ENCODE measurements at regions not wholly inside any gene's neighbourhood (a gene's known extent, or its start where the extent isn't known, plus 50 kb on each side); places are given as distances from the start of the nearest gene placed in this dataset.
A peak's percentile ranks its signal among the peaks of the same experiment; 100 is the strongest.

- Histone ChIP-seq H3K4me3 (replicated peaks in 1 of 3; ENCODE audit: low read depth in 2 of 3, low read length in 3 of 3) (no peak overlapping the region), H3K36me3 (replicated peaks in 1 of 2; ENCODE audit: control insufficient read depth in 1 of 2, insufficient read depth in 2 of 2, low read length in 2 of 2) (no peaks in the 10 kb centered on the region), H3K4me2 (replicated peaks; ENCODE audit: extremely low read depth, low read length, poor library complexity, severe bottlenecking) (no peak overlapping the region), H3K9ac (ENCODE audit: insufficient read depth, low read length, poor library complexity, severe bottlenecking) (no peak overlapping the region), H3K27me3 (ENCODE audit: control insufficient read depth in 2 of 2, insufficient read depth in 2 of 2, low read length in 2 of 2) (no peaks in the 10 kb centered on the region), H2AFZ (ENCODE audit: insufficient read depth, low read depth, low read length, poor library complexity, severe bottlenecking) (no peak overlapping the region), H4K20me1 (ENCODE audit: insufficient read depth, low read length) (no peaks in the 10 kb centered on the region), H3K4me1 (ENCODE audit: control insufficient read depth in 1 of 2, insufficient read depth in 2 of 2, low read length in 2 of 2) (peaks cover 11 to 12% of the 10 kb centered on the region in 2 donors), H3K9me3 (replicated peaks in 1 of 2; ENCODE audit: control insufficient read depth in 1 of 2, insufficient read depth in 1 of 2, low read length in 2 of 2) (peaks cover 4 to 7% of the 10 kb centered on the region in 2 donors), H3K79me2 (ENCODE audit: insufficient read depth, low read length) (no peaks in the 10 kb centered on the region), H3K27ac (ENCODE audit: low read depth in 1 of 2, low read length in 2 of 2) (no peak overlapping the region)
- peak in 1 of 3 donors; percentile 1 for DNase-seq
- Mint-ChIP-seq H3K4me3 (no peak overlapping the region), H3K27ac (no peak overlapping the region), H3K27me3 (ENCODE audit: low read depth in 3 of 3) (peaks cover under 1 to 4% (median 2%) of the 10 kb centered on the region in 3 donors), H3K4me1 (peaks cover 12% of the 10 kb centered on the region), H3K36me3 (no peaks in the 10 kb centered on the region), H3K9me3 (peaks cover 0 to 9% (median 5%) of the 10 kb centered on the region in 7 donors)
- WGBS (ENCODE audit: insufficient coverage), result 94% methylated on average over 35 of the region's 61 CpGs
- intact Hi-C loops (cut with micrococcal nuclease), result no loop called here
- TF ChIP-seq, protein P1, sequence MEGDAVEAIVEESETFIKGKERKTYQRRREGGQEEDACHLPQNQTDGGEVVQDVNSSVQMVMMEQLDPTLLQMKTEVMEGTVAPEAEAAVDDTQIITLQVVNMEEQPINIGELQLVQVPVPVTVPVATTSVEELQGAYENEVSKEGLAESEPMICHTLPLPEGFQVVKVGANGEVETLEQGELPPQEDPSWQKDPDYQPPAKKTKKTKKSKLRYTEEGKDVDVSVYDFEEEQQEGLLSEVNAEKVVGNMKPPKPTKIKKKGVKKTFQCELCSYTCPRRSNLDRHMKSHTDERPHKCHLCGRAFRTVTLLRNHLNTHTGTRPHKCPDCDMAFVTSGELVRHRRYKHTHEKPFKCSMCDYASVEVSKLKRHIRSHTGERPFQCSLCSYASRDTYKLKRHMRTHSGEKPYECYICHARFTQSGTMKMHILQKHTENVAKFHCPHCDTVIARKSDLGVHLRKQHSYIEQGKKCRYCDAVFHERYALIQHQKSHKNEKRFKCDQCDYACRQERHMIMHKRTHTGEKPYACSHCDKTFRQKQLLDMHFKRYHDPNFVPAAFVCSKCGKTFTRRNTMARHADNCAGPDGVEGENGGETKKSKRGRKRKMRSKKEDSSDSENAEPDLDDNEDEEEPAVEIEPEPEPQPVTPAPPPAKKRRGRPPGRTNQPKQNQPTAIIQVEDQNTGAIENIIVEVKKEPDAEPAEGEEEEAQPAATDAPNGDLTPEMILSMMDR (IDR thresholded peaks at IDR 0.05), result no peak
Observed at GRCh38 chr6:170176898-170177771, 113.7 kb downstream of the DLL1 start.

DNA sequence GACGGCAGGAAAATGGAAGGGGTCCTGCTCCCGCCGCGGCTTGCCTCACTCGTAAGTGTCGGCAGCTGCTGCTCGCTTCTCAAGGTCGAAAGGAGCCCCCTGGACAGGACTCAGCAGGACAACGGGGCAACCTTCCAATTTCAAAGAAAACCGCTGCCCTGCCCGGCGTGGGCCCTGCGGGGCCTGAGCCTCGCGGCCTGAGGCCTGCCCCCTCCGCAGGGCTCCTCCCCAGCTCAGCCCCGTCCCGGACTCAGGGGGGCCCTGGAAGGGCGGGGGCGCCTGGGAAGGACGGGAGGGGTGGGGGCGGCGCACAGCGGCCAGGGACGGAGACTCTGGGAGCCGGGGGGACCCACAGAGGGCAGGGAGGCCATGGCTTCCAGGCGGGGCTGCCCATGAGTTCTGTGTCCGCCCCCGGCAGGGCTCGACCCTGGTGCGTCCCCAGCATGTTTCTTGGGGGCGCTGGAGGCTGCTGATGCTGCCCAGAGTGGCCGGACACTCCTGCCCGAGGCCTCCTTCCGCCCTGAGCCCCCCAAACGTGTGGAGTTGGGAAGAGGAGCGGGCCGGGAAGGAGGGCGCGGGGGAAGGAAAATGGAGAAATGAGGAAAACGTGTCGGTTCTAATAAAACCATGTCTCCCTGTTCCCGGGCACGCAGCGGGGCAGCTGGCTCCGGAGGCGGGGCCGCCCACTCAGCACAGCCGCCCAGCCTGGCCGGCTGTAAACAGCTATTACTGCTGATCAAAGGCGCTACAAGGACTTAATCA lies 114.6 kb downstream of the DLL1 start:
- intact Hi-C loops (cut with micrococcal nuclease), result no loop called here
- Histone ChIP-seq H4K20me1 (ENCODE audit: insufficient read depth, low read length) (no peaks in the 10 kb centered on the region), H3K4me1 (ENCODE audit: control insufficient read depth in 1 of 2, insufficient read depth in 2 of 2, low read length in 2 of 2) (peaks cover 11 to 12% of the 10 kb centered on the region in 2 donors), H3K9me3 (replicated peaks in 1 of 2; ENCODE audit: control insufficient read depth in 1 of 2, insufficient read depth in 1 of 2, low read length in 2 of 2) (peaks cover 8 to 10% of the 10 kb centered on the region in 2 donors), H3K9ac (ENCODE audit: insufficient read depth, low read length, poor library complexity, severe bottlenecking) (no peak overlapping the region), H2AFZ (ENCODE audit: insufficient read depth, low read depth, low read length, poor library complexity, severe bottlenecking) (no peak overlapping the region), H3K79me2 (ENCODE audit: insufficient read depth, low read length) (no peaks in the 10 kb centered on the region), H3K4me3 (replicated peaks in 1 of 3; ENCODE audit: low read depth in 2 of 3, low read length in 3 of 3) (no peak overlapping the region), H3K36me3 (replicated peaks in 1 of 2; ENCODE audit: control insufficient read depth in 1 of 2, insufficient read depth in 2 of 2, low read length in 2 of 2) (no peaks in the 10 kb centered on the region), H3K27me3 (ENCODE audit: control insufficient read depth in 2 of 2, insufficient read depth in 2 of 2, low read length in 2 of 2) (no peaks in the 10 kb centered on the region), H3K27ac (ENCODE audit: low read depth in 1 of 2, low read length in 2 of 2) (no peak overlapping the region), H3K4me2 (replicated peaks; ENCODE audit: extremely low read depth, low read length, poor library complexity, severe bottlenecking) (no peak overlapping the region)
- peaks cover 4 to 14% (median 9%) of the 10 kb centered on the region in 7 donors for H3K9me3 Mint-ChIP-seq
- DNase-seq, result peak in 1 of 3 donors; percentile 1
- no peaks in the 10 kb centered on the region for H3K36me3 Mint-ChIP-seq
- WGBS (ENCODE audit: insufficient coverage), result 96% methylated on average over 49 of the region's 51 CpGs
- no peak overlapping the region for H3K27ac Mint-ChIP-seq
- H3K4me3 Mint-ChIP-seq, result no peak overlapping the region
- peaks cover 0 to 4% (median 1%) of the 10 kb centered on the region in 3 donors for H3K27me3 Mint-ChIP-seq (ENCODE audit: low read depth in 3 of 3)
- peaks cover 12% of the 10 kb centered on the region for H3K4me1 Mint-ChIP-seq
- TF ChIP-seq, protein P1 (IDR thresholded peaks at IDR 0.05), result no peak

All from CD14-positive monocyte (primary cell).